Cortex of kidney (tissue), 1 donor: ENCODE measurements at regions not wholly inside any gene's neighbourhood (a gene's known extent, or its start where the extent isn't known, plus 50 kb on each side); places are given as distances from the start of the nearest gene placed in this dataset.
"Not testable (repeated sequence)": the region's sequence is repeated elsewhere in the genome, so short reads cannot be mapped to it uniquely, and the experiment has no call there.

Experiments used
- DNase-seq: peaks from one replicate; lab custom pipeline; 2025; lab: John Stamatoyannopoulos, UW

DNA sequence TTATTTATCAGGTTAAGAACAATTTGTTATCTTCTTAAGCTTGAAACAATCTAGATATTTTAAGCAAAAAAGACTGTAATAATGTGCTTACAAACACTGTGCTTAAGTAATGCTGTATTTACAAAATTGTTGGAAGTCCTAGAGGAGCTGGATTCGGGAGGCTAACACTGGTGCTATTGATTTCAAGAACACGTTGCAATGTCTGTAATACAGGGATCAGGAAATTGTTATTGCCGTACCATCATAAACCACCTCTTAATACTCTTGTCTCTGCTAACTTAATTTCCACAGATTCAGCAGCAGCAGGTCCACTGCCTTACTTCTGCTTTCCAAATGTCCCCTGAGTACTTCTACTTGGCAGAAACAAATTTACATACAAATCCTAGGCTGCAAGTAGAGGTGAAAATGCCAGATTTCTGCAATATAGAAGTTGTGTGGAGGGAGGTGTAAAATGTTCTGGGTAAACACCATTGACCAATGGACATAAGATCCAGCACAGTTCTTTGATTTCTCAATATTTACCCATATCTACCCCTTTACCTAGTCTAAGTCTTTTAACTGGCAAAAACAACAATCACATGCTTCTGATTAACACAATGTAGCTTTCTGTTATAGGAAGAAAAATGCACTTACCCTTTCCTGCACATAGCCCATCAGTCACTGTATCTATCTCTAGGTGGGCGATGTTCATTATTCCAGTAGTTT, 663.4 kb downstream of the TMTC2 start:
- DNase-seq, result no peak

DNA sequence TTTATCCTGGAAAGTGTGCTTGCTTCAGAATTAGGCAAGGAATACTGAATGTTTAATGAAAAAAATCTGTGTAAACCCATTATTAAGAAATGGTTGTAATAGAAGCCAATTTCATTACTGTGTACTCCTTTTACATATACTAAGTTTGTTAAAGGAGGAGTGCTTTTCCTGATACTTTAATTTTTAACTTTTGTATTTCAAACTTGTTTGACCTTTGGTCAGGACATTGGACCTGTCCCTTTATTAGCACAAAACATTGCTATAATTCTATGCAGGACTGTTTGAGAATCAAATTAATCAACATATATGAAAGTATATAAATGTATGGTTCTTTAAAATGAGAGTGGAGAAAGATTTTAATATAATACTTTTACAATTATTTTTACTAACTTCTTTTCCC, 659.6 kb downstream of the TMTC2 start:
- no peak for DNase-seq

DNA sequence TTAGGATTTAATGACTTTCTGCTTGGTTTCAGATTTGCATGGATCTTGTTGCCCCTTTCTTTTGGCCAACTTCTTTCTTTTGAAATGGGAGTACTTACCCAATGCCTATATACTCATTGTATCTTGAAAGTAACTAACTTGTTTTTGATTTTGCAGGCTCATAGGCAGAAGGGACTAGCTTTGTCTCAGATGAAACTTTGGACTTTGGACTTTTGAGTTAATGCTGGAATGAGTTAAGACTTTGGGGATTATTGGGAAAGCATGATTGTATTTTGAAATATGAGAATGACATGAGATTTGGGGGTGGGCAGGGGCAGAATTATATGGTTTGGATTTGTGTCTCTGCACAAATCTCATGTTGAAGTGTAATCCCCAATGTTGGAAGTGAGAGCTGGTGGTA, 657.1 kb downstream of the TMTC2 start:
- no peak for DNase-seq

DNA sequence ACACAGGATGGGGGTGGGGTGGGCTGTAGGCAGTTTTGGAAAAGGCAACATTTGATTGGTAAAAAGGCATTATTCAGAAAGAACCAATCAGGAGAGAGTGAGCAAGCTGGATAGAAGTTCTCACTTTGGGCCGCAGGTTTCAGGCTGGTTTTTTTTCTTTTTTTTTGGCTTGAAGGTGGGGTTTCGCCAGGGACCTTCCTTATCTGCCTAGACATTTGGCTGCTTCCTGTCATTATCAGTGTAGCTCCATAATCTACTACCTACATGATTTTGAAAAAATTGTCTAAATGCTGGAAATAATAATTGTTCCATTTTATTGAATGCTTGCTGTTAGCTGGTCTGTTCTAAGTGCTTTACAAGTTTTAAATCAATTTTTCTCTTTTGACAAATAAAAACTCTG, 649.0 kb downstream of the TMTC2 start:
- no peak for DNase-seq

DNA sequence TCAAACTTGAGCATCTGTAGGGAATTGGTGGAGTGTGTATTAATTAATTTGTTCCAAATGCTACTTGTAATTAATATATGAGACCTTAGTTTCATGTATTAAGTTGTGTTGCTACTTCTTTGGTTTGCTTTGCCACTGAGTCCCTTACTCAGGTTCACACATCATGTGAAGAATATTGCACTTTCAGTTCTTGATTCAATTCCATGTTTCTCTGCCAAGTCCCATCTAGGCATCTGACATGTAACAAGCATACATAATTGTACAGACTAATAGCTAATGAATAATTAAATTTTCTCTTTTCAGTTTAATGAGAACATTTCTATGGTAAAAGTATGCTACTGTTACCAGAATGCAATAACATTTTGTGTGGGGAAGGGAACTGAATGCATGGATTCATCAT, 640.0 kb downstream of the TMTC2 start:
- no peak for DNase-seq

DNA sequence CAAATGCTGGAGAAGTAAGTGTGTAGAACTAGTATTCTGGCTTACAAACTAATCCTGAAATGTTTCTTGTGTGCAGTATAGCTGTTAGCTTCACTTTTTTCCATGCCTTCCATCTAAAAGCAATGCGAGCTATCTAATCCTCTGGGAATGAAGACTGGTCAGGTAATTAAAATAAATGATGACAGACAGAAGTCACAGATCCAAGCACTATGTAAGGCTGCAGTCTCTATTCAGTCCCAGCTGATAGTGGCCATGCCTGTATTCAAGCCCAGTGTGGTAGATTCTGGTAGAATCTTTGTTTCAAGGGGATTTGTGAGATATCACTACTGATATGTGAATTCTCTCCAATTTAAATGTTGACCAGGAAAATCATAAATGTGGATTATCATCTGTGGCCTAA, 637.2 kb downstream of the TMTC2 start:
- no peak for DNase-seq

DNA sequence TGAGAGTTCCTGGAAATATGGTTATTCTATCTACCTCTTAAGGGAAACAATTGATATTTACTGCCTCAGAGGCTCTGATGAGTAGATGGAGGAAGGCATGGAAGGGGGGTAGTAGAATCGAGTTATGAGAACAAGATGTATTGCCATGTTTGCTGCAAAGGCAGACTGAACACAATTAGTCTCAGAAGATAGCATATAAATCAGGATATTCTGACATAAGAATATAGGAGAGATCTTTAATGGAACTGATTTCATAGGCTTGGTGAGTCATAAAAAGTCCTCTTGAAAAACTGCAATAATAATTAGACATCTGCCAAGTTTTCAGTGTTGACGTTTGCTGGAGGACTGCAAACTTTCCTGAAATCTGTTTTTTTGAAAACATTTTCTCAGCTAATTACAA, 636.1 kb downstream of the TMTC2 start:
- DNase-seq, result no peak

DNA sequence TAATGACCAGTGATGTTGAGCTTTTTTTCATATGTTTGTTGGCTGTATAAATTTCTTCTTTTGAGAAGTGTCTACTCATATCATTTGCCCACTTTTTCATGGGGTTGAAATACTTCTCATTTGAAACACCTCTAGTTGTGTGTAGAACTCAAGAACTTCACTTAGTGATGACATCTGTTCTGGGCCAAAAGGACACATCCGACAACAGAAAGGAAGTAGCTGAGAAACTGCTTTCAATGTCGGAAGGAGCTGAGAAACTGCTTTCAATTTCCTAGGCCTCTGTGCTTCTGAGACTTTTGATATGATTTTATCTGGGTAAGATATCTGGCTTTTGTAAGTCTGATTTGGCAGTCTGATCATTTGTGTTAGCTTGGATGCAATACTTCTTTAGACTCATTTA, 635.3 kb downstream of the TMTC2 start:
- DNase-seq, result no peak

DNA sequence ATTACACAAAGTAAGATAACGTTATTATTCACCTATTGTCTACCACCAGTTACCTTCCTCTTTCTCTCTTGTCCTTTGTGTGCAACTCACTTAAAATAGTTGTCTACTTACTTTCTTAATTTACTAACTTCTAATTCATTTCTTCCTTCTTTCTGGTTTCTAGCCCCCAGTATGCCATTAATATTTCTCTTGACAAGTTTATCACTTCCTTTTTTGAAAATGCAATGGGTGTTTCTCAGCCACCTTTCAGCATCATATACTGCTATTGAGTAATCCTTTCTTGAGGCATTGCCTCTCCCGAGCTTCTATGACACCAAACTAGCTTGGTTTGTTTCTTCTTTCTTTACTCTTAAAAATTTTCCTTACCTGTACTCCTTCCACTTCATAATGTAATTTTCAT, 633.6 kb downstream of the TMTC2 start:
- no peak for DNase-seq

DNA sequence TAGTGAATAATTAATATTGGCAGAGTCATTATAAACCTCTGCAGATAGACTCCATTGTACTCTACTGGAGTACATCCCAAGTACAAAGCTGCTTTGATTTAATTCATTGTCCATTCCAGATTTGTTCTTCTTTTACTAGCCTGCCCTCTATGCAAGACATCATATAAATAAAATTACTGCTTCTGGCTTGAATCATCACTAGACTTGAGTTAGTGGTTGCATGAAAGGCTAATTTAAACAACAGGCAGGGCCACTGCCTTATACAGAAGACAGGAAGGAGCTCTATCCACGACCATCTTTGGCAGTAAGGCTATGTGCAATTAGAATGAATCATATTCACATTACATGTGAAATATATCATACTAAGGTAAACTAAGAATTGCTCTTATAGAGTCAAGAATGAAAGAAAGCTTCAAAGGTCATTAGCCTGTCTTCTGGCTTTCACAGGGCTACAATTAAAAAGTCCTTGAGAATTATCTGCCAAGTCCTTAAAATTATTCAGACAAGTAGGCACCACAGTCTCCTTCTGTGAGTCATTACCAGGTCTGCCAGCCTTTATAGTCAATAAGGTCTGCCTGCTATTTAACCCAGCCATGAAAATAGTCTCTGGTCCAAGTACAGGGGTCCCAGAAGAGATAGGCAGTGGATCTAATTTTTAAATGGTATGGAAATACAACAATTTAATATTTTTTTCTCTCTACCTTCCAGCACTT, 631.8 kb downstream of the TMTC2 start:
- DNase-seq, result no peak

DNA sequence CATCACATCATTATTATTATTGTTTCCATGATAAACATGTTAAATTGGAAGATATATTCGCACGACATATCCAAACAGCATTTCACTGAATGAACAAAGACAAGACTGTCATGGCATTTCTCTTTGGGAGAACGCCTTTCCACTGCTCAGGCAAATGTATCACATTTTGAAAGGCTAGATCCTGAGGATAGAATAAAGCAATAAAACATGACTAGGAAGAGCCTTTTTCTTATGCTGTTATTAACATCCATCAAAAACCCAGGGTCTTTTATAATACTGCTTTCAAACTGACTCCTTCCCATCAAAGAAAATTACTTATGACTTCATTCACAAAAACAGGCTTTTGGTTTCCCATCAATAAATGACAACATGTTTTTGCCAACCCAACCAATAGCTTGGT, 630.9 kb downstream of the TMTC2 start:
- DNase-seq, result no peak

DNA sequence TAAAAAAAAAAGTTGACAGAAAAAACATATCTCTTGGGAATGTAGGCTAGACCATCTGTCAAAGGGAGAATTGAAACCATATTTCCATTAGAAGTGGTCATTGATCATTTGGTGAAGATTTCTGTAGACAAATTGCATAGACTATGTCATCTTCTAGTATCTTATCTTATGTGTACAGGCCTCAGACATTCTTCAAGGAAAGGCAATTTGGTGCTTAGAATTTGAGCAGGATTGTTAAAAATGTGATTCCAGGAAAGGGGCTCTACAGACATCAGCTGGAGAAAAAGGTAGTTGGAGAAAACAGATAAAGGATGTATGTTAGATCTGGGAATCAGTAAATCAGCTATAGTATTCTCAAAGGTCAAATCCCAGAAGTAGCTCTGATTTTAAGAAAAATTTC, 627.1 kb downstream of the TMTC2 start:
- DNase-seq, result no peak

DNA sequence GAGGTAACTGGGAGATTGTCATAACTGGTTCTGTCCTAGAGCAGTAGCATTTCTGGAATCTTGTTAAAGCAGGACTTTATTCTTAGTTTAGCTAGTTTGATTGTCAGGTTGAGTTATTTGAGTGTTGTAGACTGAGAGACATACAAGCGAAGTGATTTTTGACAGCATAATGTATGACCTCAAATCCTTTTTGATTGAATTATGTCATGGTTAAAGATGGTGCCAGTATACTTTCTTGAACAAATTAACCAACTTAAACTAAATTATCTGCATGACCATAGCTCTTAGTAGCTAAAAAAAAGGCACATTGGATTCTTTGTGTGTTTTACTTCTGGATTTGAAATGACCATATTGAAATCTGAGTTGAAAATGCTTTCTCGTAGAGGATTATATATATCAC, 626.6 kb downstream of the TMTC2 start:
- DNase-seq, result no peak

DNA sequence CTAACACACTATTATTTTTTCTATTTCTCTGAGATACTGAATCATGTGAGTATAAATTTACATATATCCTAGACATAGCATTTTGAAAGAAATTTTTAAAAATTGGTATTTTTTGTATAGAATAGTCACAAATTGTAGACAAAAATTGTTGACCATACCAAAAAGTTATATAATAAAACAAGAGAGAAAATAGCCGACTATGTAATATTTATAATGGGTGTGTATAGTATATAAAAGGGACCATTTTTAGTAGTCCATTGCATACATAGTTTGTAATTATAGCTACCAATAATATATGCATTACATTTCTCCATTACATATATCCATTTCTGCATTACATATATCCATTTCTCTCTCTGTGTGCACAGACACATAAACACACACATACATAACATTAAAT, 590.2 kb downstream of the TMTC2 start:
- no peak for DNase-seq

DNA sequence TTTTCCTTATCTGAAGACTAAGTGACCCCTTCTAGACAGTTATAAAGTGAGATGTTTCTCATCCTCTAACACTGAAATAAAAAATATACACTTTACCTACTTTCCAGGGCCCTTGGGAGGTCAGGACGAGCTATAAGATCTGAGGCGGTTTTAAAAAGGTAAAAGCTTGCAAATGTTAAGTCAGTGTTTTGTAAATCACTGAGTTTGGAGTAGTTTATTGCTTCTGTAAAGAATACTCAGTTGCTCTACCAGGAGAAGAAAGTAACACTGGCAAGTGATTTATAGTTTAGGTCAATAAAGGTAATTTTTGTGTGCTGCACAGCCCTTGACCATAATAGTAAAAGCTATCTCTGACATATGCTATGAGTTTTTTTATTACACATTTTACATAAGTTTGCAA, 584.5 kb downstream of the TMTC2 start:
- DNase-seq, result no peak

DNA sequence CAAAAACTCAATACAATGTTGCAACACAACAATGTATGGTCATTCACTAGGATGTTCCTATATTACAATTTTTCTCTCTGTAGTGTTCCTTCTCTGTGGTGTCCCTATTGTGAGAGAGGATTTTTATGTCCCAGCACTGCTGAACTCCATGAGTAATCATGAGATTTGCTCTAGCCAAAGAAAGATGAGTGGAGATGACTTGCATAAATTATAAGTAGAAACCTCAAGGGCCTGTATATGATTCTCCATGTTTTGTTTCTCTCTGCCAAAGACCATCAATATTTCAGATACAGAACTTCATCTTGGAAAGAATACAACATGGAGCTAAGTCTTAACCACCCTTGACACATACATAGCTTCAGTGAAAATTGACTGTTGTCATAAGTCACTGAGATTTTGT, 579.1 kb downstream of the TMTC2 start:
- no peak for DNase-seq

DNA sequence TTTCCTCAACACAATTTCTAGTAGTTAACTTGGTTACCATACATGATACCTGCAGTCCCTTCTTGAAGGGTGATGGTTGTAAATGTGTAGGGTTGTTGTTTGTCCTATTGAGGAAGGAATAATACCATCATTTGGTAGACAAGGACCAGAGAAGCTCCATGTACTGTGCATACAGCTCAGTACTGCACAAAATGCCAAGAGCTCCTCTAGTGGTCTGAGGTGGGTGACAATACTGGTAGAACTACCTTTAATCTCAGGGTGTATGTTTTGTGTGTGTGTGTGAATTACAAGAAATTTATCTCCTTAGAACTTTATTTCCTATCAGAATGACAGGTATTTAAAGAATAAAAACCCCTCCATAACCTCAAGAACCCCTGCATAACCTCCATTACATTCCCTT, 575.3 kb downstream of the TMTC2 start:
- no peak for DNase-seq

DNA sequence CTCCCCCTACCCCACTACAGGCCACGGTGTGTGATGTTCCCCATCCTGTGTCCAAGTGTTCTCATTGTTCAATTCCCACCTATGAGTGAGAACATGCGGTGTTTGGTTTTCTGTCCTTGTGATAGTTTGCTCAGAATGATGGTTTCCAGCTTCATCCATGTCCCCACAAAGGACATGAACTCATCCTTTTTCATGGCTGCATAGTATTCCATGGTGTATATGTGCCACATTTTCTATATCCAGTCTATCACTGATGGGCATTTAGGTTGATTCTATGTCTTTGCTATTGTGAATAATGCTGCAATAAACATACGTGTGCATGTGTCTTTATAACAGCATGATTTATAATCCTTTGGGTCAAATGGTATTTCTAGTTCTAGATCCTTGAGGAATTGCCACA, 573.4 kb downstream of the TMTC2 start:
- DNase-seq, result not testable (repeated sequence)

DNA sequence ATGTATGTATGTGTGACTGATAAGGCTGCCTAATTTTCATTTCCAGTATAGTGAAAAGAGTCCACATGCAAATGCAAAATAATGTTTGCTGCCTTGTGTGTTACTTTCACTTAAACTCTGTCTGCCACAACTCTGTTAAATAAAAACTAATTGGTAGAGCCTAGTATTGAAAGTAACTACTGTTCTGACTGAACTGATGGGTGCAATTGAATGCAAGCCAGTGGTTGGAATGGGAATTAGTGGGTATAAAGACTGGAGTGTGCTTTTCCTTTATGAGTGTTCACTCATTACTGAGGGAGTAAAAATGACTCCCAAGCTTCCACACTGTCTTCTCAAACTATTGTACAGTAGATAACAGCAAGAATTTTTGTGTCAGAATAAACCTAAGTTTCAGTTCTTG, 571.0 kb downstream of the TMTC2 start:
- no peak for DNase-seq

DNA sequence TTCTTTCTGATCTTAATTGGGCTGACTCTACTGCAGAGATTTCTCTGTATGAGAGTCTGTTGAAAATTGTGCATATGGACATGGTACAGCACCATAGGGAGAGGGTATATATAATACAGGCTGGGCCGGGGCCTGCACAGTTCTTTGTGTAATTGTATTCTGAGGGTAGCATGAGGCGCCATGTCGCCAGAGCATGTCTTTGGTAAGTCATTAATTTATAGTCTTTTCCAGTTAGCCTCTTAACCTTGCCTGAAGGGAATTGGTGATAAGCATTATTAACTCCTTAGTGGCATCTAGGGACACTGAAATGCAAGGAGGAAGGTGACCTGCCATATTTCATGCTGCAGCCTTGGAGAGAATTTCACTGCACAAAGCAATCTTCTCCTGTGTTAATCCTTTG, 569.9 kb downstream of the TMTC2 start:
- no peak for DNase-seq

DNA sequence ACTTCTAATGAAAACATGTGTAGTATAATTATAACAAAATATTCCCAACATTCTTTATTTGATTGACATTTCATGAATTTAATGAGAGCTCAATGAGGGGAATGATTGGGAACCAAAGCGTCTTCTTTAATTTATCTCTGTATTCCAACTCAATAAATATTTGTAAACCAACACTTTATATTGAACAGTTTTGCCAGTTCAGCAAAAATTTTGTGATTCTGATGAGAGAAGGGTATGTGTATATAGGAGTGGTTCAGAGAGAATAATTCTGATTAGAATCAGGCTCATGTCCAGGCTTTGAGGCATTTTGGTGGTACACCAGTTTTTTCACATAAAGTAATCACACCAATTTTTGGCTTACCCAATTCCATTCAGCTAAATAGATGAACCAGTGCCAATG, 564.2 kb downstream of the TMTC2 start:
- DNase-seq, result no peak

DNA sequence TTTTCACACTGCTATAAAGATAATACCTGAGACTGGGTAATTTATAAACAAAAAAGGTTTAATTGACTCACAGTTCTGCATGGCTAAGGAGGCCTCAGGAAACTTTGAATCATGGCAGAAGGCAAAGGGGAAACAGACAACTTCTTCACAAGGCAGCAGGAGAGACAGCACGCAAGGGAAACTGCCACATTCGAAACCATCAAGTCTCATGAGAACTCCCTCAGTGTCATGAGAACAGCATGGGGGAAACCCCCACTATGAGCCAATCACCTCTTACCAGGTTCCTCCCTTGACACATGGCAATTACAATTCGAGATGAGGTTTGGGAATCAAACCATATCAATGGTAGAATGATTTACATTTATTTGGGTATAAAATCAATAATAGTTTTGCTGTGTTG, 558.5 kb downstream of the TMTC2 start:
- DNase-seq, result no peak

DNA sequence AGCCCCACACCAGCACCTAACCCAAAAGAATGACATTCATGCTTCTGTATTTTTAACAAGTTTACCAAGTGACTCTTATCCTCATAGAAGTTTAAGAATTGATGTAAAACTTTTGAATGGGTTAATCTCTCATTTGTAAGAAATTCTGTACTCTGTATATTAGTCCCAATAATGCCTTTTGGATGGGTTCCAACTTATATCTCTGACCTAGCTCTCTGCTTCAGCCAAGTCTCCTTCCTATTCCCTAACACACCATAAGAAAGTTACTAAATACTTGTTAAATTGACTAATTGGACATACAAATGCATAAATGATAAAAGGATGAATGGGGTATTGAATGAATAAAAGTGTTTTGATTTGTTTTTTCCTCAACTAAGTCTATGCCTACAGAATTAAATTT, 557.3 kb downstream of the TMTC2 start:
- no peak for DNase-seq

DNA sequence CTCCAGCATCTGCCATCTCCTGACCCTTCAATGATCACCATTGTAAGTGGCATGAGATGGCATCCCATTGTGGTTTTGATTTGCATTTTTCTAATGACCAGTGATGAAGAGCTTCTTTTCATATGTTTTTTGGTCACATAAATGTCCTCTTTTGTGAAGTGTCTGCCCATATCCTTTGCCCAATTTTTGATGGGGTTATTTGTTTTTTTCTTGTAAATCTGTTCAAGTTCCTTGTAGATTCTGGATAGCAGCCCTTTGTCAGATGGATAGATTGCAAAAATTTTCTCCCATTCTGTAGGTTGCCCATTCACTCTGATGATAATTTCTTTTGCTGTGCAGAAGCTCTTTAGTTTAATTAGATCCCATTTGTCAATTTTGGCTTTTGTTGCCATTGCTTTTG, 547.3 kb downstream of the TMTC2 start:
- DNase-seq, result not testable (repeated sequence)
